NB4 (cell line): ENCODE measurements at regions not wholly inside any gene's neighbourhood (a gene's known extent, or its start where the extent isn't known, plus 50 kb on each side); places are given as distances from the start of the nearest gene placed in this dataset.

Experiments
- DNase-seq: peaks from one replicate; pipeline ENCODE4 v3.0.0; 2010; ENCODE audit warnings: low read depth
- H3K4me3 ChIP-seq: one replicate; pipeline ENCODE4 v1.5.1; 2011; ENCODE audit warnings: mild to moderate bottlenecking, low read depth, low read length, moderate library complexity
- MYC ChIP-seq: IDR thresholded peaks from 2 replicates; pipeline ENCODE4 v1.6.1; 2011; ENCODE audit warnings: low read depth, low read length
- POLR2A ChIP-seq: IDR thresholded peaks from 2 replicates; pipeline ENCODE4 v1.6.1; 2011; ENCODE audit warnings: mild to moderate bottlenecking; ENCODE audit not compliant: insufficient read length; ENCODE audit errors: extremely low read depth
- TF ChIP-seq, protein P1 (sequence below): IDR thresholded peaks from 2 replicates; pipeline ENCODE4 v1.6.1; 2011; ENCODE audit warnings: low read depth, low read length
- TF ChIP-seq, protein P2 (sequence below): IDR thresholded peaks from one replicate; pipeline ENCODE4 v1.5.1; 2012; ENCODE audit warnings: low read depth, low read length

DNA sequence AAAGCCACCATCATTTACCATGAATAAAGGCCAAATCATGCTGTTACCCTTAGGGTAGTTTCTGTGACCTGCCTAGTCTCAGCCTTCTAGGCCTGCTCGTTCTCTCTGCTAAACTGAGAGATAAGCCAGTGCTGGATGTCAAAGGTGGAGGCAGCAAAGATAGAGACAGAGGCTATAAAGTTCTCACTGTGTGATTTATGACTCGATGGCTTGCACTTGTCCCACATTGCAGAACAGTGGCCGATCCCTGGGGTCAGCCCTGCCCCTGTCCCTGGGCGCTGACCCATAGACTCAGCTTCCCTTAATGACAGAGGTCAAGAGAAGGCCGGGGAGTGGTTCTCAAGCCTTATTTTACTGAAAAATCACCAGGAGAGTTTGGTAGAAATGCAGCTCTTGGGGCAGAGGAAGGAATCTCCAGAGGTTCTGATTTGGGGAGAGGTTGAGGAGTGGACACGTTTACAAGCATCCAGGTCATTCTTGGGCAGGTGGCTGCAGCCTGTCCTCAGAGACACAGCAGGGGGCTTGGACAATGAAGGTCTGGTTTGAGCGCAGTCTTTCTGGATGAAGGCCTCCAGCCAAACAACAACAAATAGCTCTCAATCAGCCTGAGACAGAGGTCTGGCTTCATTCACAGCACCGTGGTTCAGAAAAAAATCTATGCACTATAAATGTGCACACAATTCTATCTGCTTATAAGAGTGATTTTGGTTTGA, 143.5 kb downstream of the ACKR3 start:
- TF ChIP-seq MYC, result no peak
- no peak for TF ChIP-seq POLR2A
- TF ChIP-seq, protein P1, sequence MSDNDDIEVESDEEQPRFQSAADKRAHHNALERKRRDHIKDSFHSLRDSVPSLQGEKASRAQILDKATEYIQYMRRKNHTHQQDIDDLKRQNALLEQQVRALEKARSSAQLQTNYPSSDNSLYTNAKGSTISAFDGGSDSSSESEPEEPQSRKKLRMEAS, result no peak
- TF ChIP-seq, protein P2, sequence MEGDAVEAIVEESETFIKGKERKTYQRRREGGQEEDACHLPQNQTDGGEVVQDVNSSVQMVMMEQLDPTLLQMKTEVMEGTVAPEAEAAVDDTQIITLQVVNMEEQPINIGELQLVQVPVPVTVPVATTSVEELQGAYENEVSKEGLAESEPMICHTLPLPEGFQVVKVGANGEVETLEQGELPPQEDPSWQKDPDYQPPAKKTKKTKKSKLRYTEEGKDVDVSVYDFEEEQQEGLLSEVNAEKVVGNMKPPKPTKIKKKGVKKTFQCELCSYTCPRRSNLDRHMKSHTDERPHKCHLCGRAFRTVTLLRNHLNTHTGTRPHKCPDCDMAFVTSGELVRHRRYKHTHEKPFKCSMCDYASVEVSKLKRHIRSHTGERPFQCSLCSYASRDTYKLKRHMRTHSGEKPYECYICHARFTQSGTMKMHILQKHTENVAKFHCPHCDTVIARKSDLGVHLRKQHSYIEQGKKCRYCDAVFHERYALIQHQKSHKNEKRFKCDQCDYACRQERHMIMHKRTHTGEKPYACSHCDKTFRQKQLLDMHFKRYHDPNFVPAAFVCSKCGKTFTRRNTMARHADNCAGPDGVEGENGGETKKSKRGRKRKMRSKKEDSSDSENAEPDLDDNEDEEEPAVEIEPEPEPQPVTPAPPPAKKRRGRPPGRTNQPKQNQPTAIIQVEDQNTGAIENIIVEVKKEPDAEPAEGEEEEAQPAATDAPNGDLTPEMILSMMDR, result no peak
- no peak overlapping the region for H3K4me3 ChIP-seq
- no peak for DNase-seq

DNA sequence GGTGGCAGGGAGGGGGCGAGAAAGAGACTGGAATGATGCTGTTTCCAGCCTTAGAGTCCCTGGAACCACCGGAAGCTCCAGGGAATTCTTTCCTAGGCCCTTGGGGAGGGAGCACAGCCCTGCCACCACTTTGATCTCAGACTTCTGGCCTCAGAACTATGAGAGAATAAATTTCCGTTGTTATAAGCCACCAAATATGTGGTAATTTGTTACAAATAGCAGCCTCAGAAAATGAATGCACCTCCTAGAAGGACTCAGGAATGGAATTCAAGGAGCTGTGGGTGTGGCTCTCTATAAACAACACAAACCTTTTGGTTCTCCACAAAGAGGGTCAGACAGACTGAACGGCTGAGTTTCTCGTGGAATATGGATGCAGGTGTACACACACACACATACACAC, 144.5 kb downstream of the ACKR3 start:
- TF ChIP-seq, protein P1, result no peak
- TF ChIP-seq, protein P2, result no peak
- TF ChIP-seq MYC (no peak), POLR2A (no peak)
- no peak for DNase-seq
- no peak overlapping the region for H3K4me3 ChIP-seq

DNA sequence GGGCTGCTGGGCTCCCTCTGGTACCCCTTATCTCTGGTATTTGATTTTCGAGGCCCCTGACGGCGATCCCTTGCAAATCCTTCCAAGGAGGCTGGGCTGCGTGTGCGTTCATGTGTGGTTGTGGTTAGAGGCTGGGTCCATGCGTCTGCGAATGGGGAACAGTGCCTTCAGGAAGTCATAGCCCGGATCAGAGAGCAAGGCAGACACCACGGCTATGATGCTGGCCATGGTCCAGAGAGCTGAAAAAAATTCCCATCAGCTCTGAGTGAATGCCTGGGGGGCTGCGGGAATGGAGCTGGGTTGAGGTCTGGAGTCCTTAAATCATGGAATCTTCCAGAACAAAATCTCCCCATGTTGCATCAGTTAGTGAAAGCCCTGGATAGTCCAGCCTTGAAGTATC, 145.5 kb downstream of the ACKR3 start:
- no peak overlapping the region for H3K4me3 ChIP-seq
- DNase-seq, result no peak
- TF ChIP-seq, protein P2, result no peak
- TF ChIP-seq, protein P1, result no peak
- no peak for TF ChIP-seq MYC

DNA sequence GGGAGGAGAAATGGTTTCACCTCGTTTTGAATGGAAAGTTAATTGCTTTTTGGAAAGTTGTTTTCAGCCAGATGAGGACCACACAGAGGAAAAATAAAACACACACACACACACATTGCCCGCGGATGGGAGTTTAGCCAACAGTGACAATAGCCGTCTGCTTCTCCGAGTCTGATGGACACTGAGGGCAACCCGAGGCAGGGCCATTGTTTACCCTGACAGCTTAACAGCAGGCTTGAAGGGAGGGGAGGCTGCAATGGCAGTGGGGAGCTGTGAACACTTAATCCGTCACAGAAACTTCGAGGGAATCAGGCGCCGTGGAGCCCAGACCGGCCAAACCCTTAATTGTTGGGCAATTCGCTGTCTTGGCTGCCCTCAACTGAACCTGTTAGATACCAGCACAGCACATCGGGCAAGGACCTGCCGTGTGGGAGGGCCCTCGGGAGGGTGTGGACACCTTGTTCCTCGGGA, 145.9 kb downstream of the ACKR3 start:
- no peak for DNase-seq
- H3K4me3 ChIP-seq, result no peak overlapping the region
- TF ChIP-seq, protein P2, result no peak
- TF ChIP-seq POLR2A (no peak), MYC (no peak)
- TF ChIP-seq, protein P1, result no peak

DNA sequence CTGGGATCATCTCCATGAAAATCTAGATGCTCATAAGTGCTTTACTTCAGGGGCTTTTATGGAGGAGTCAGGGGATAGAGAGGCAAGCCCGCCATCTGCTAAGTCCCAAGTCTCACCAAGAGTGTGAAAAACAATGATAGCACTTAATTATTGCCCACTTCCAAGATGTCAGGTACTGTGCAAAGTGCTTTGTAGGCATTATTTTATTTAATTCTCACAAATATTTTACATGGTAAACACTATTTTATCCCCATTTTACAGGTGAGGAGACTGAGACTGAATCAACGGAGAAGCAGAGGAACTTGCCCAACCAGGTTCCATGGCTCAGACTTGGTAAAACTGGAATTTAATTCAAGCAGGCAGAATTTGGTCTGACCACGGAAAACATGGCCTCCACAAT, 147.5 kb downstream of the ACKR3 start:
- TF ChIP-seq POLR2A, result no peak
- DNase-seq, result no peak
- no peak overlapping the region for H3K4me3 ChIP-seq

DNA sequence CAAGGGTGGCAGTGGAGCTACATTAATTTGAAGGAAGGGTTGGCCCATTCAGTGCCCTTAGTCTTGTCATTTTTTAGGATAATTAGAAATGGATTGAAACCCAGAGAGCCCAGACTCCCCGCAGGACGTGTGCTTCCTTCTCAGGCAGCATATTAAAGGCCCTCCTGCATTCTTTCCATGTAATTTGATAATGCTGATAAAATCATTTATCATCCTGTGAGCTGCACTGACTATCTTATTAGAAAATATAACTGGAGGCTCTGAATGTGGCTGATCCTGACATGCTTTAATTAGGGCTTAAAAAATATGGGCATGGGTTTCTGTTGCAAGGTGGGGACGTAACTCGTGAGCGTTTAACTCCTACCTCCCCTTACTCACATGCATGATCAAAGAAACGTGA, 148.1 kb downstream of the ACKR3 start:
- DNase-seq, result no peak
- TF ChIP-seq POLR2A, result no peak

DNA sequence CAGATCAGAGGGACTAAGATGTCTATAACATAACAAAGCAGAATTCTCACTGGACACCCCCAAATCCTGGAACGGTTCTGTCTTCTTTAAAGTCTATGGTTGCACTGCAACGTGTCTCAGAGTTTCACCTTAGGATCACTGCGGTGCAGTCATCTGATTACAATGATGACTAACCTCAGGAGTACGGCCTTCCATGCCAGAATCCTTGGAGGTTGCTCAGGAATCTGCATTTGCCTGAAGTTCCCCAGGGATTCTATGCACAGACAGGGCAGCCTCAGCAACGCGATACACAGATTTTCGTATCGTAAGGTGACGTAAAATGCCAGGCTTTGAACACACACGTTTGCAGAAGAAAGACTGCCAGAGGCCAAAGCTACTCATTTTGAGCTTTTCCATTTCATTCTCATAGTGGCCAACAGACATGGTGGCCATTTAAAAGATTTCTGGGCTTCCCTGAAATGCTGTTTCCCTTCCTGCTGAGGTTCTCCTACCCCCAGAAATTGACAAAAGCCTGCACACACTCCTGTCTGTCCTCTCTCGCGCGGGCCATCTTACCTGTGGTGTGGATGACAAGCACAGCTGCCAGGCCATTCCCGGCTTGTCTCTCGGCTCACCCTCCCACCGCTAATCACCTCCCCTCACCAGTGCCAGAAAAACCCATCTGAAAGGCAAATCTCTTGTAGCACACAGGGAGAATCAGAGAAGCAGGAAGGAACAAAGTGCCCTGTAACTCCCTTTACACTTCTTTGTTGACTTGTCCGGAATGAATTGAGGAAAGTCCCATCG, 148.8 kb downstream of the ACKR3 start:
- no peak overlapping the region for H3K4me3 ChIP-seq
- TF ChIP-seq MYC (no peak), POLR2A (no peak)
- TF ChIP-seq, protein P1, result no peak
- TF ChIP-seq, protein P2, result no peak
- DNase-seq, result no peak

More for the DNA sequence above, 148.1 kb downstream of the ACKR3 start:
- H3K4me3 ChIP-seq, result no peak overlapping the region
